ENCODE measurements at regions not wholly inside any gene's neighbourhood (a gene's known extent, or its start where the extent isn't known, plus 50 kb on each side); places are given as distances from the start of the nearest gene placed in this dataset.

DNA sequence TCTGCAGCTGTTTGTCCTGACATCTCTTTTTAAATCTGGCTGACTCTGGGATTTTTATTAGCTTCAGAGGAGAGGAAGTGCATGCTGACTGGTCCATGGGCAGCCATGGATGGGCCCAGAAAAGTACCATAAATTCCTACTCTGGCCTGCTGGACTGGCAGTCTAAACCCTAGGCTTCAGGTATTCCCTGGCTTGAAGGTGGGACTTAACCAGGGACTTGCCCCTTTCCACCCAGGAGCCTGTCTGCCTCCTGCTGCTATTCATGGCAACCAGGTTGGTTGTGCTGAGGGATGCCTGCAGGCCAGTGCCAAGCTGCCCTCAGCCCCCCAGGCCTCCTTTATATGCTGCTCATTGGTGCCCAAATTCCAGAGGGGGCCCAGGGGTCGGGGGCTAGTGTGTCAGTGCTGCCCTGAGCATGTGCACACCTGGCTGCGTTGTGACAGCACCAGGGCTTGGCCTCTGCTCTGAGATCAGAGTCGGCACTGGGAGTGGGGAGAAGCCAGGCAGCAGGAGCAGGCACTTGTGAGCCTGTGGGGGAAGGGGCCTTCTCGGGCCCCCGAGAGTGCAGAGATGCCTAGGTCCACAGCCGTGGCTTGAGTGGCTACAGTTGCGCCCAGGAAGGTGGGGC lies 195.7 kb upstream of the TFPI start:
- intact Hi-C loops (cut with micrococcal nuclease): no loop called here
- TF ChIP-seq, protein P1, sequence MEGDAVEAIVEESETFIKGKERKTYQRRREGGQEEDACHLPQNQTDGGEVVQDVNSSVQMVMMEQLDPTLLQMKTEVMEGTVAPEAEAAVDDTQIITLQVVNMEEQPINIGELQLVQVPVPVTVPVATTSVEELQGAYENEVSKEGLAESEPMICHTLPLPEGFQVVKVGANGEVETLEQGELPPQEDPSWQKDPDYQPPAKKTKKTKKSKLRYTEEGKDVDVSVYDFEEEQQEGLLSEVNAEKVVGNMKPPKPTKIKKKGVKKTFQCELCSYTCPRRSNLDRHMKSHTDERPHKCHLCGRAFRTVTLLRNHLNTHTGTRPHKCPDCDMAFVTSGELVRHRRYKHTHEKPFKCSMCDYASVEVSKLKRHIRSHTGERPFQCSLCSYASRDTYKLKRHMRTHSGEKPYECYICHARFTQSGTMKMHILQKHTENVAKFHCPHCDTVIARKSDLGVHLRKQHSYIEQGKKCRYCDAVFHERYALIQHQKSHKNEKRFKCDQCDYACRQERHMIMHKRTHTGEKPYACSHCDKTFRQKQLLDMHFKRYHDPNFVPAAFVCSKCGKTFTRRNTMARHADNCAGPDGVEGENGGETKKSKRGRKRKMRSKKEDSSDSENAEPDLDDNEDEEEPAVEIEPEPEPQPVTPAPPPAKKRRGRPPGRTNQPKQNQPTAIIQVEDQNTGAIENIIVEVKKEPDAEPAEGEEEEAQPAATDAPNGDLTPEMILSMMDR (IDR thresholded peaks at IDR 0.05): no peak
- Mint-ChIP-seq H3K9me3 (peaks cover 0 to 5% (median 0%) of the 10 kb centered on the region in 7 donors), H3K4me1 (no peaks in the 10 kb centered on the region), H3K4me3 (no peak overlapping the region), H3K36me3 (no peaks in the 10 kb centered on the region), H3K27ac (no peak overlapping the region), H3K27me3 (ENCODE audit: low read depth in 3 of 3) (no peaks in the 10 kb centered on the region)
- no peaks in the 10 kb centered on the region for H3K4me1 ChIP-seq (ENCODE audit: control insufficient read depth in 1 of 2, insufficient read depth in 2 of 2, low read length in 2 of 2)
- H3K36me3 ChIP-seq (replicated peaks in 1 of 2; ENCODE audit: control insufficient read depth in 1 of 2, insufficient read depth in 2 of 2, low read length in 2 of 2): no peaks in the 10 kb centered on the region
- H3K79me2 ChIP-seq (ENCODE audit: insufficient read depth, low read length): no peaks in the 10 kb centered on the region
- H3K4me3 ChIP-seq (replicated peaks in 1 of 3; ENCODE audit: low read depth in 2 of 3, low read length in 3 of 3): no peak overlapping the region
- H3K9me3 ChIP-seq (replicated peaks in 1 of 2; ENCODE audit: control insufficient read depth in 1 of 2, insufficient read depth in 1 of 2, low read length in 2 of 2): peaks cover 0 to 4% of the 10 kb centered on the region in 2 donors
- no peak for DNase-seq
- H2AFZ ChIP-seq (ENCODE audit: insufficient read depth, low read depth, low read length, poor library complexity, severe bottlenecking): no peak overlapping the region
- WGBS (ENCODE audit: insufficient coverage): 94% methylated on average over 7 of the region's 7 CpGs
- no peak overlapping the region for H3K27ac ChIP-seq (ENCODE audit: low read depth in 1 of 2, low read length in 2 of 2)
- H4K20me1 ChIP-seq (ENCODE audit: insufficient read depth, low read length): no peaks in the 10 kb centered on the region
- H3K4me2 ChIP-seq (replicated peaks; ENCODE audit: extremely low read depth, low read length, poor library complexity, severe bottlenecking): no peak overlapping the region
- H3K27me3 ChIP-seq (ENCODE audit: control insufficient read depth in 2 of 2, insufficient read depth in 2 of 2, low read length in 2 of 2): no peaks in the 10 kb centered on the region
- H3K9ac ChIP-seq (ENCODE audit: insufficient read depth, low read length, poor library complexity, severe bottlenecking): no peak overlapping the region

GRCh38 chr2:187768995-187769394 lies 214.8 kb upstream of the TFPI start:
- Histone ChIP-seq H3K4me2 (replicated peaks; ENCODE audit: extremely low read depth, low read length, poor library complexity, severe bottlenecking) (no peak overlapping the region), H3K9me3 (replicated peaks in 1 of 2; ENCODE audit: control insufficient read depth in 1 of 2, insufficient read depth in 1 of 2, low read length in 2 of 2) (no peaks in the 10 kb centered on the region), H3K27ac (ENCODE audit: low read depth in 1 of 2, low read length in 2 of 2) (no peak overlapping the region), H4K20me1 (ENCODE audit: insufficient read depth, low read length) (no peaks in the 10 kb centered on the region), H3K27me3 (ENCODE audit: control insufficient read depth in 2 of 2, insufficient read depth in 2 of 2, low read length in 2 of 2) (no peaks in the 10 kb centered on the region), H3K36me3 (replicated peaks in 1 of 2; ENCODE audit: control insufficient read depth in 1 of 2, insufficient read depth in 2 of 2, low read length in 2 of 2) (no peaks in the 10 kb centered on the region), H3K9ac (ENCODE audit: insufficient read depth, low read length, poor library complexity, severe bottlenecking) (no peak overlapping the region), H3K4me3 (replicated peaks in 1 of 3; ENCODE audit: low read depth in 2 of 3, low read length in 3 of 3) (no peak overlapping the region), H3K4me1 (ENCODE audit: control insufficient read depth in 1 of 2, insufficient read depth in 2 of 2, low read length in 2 of 2) (no peaks in the 10 kb centered on the region), H3K79me2 (ENCODE audit: insufficient read depth, low read length) (no peaks in the 10 kb centered on the region), H2AFZ (ENCODE audit: insufficient read depth, low read depth, low read length, poor library complexity, severe bottlenecking) (no peak overlapping the region)
- WGBS (ENCODE audit: insufficient coverage): no CpG with 5 or more reads among the region's 4 CpGs
- peaks cover 0 to 7% (median 0%) of the 10 kb centered on the region in 7 donors for H3K9me3 Mint-ChIP-seq
- no peak for DNase-seq
- H3K27ac Mint-ChIP-seq: no peak overlapping the region
- intact Hi-C loops (cut with micrococcal nuclease): no loop called here
- peaks cover 0 to 1% (median 0%) of the 10 kb centered on the region in 3 donors for H3K27me3 Mint-ChIP-seq (ENCODE audit: low read depth in 3 of 3)
- H3K4me1 Mint-ChIP-seq: no peaks in the 10 kb centered on the region
- H3K4me3 Mint-ChIP-seq: no peak overlapping the region
- TF ChIP-seq, protein P1 (IDR thresholded peaks at IDR 0.05): no peak
- H3K36me3 Mint-ChIP-seq: no peaks in the 10 kb centered on the region

Data from CD14-positive monocyte (primary cell).